ENCODE measurements at regions not wholly inside any gene's neighbourhood (a gene's known extent, or its start where the extent isn't known, plus 50 kb on each side); places are given as distances from the start of the nearest gene placed in this dataset.
"Not testable (repeated sequence)": the region's sequence is repeated elsewhere in the genome, so short reads cannot be mapped to it uniquely, and the experiment has no call there.

DNA sequence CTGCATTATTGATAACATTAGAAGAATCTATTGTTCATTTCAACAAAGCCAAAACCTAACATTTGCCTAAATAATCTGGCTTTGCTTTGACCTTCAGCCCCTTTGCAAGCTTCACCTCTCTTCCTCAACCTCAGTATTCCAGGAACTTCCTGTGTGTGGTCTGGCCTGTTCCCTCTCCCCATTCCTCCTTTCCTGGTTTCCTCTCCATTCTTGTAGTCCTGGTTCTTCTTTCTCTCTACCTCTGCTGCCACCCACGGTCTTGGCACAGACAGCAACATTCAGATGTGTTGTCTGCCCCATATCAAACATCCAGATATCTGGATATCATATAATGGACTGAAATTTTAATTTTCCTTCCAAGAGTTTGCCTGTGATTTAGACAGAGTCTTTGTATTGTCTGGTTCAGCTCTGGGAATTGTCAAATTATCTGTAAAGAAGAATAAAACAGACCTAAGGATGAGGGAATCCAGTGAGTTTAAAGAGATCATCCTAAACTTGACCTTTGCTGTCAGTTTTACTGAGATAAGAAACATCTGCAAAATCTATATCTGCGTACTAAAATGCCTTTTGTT, 148.1 kb upstream of the KCTD3 start:
- Mint-ChIP-seq H3K4me1 (ENCODE audit: low read depth) (no peaks in the 10 kb centered on the region), H3K27me3 (ENCODE audit: low read depth) (peaks cover 4% of the 10 kb centered on the region), H3K36me3 (ENCODE audit: low read depth) (no peaks in the 10 kb centered on the region), H3K27ac (ENCODE audit: unreplicated experiment) (no peak overlapping the region), H3K9me3 (ENCODE audit: low read depth) (no peaks in the 10 kb centered on the region), H3K4me3 (ENCODE audit: unreplicated experiment) (no peak overlapping the region)
- TF ChIP-seq, protein P1, sequence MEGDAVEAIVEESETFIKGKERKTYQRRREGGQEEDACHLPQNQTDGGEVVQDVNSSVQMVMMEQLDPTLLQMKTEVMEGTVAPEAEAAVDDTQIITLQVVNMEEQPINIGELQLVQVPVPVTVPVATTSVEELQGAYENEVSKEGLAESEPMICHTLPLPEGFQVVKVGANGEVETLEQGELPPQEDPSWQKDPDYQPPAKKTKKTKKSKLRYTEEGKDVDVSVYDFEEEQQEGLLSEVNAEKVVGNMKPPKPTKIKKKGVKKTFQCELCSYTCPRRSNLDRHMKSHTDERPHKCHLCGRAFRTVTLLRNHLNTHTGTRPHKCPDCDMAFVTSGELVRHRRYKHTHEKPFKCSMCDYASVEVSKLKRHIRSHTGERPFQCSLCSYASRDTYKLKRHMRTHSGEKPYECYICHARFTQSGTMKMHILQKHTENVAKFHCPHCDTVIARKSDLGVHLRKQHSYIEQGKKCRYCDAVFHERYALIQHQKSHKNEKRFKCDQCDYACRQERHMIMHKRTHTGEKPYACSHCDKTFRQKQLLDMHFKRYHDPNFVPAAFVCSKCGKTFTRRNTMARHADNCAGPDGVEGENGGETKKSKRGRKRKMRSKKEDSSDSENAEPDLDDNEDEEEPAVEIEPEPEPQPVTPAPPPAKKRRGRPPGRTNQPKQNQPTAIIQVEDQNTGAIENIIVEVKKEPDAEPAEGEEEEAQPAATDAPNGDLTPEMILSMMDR (IDR thresholded peaks at IDR 0.05), result no peak
- no peak for DNase-seq (ENCODE audit: low spot score)

DNA sequence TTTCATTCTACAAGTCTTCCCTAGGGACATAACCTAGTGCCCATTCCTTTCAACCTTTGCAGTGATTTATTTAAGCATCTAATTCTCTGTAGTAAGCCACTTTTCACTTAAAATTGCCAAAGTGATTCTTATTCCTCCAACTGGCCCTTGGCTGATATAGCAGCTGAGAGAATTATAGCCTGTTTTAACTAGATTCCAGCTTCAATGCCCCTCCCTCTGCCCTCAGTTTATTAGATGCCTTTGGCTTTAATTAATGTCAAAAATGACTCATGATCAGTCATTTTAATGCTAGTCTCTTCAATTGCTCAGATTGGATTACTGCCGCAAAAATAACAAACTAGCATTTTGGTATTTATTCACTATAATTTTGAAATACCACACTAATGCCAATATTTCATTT, 145.4 kb upstream of the KCTD3 start:
- DNase-seq (ENCODE audit: low spot score), result no peak
- Mint-ChIP-seq H3K4me1 (ENCODE audit: low read depth) (no peaks in the 10 kb centered on the region), H3K4me3 (ENCODE audit: unreplicated experiment) (no peak overlapping the region), H3K27me3 (ENCODE audit: low read depth) (peaks cover 3% of the 10 kb centered on the region), H3K36me3 (ENCODE audit: low read depth) (no peaks in the 10 kb centered on the region), H3K9me3 (ENCODE audit: low read depth) (no peaks in the 10 kb centered on the region), H3K27ac (ENCODE audit: unreplicated experiment) (no peak overlapping the region)
- TF ChIP-seq, protein P1 (IDR thresholded peaks at IDR 0.05), result no peak

DNA sequence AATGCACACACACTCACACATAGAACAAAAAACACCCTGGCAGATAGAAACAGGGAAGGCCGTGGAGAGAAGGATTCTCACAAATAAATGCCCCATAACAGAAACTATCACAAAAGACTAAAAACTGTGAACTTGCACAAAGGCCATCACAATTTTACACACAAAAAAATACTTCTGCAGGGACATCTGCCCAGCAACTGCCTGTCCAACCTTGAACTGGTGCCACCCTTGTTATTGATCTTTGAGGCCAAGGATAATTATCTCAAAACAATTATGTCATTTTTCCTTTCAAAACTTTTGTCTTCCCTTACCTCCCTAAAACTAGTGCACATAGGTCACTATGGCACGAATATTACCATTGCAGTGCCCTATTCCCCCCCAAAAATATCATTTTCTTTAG, 143.8 kb upstream of the KCTD3 start:
- no peaks in the 10 kb centered on the region for H3K4me1 Mint-ChIP-seq (ENCODE audit: low read depth)
- TF ChIP-seq, protein P1 (IDR thresholded peaks at IDR 0.05), result no peak
- no peak for DNase-seq (ENCODE audit: low spot score)
- peaks cover 10% of the 10 kb centered on the region for H3K9me3 Mint-ChIP-seq (ENCODE audit: low read depth)
- H3K27me3 Mint-ChIP-seq (ENCODE audit: low read depth), result peaks cover 3% of the 10 kb centered on the region
- no peak overlapping the region for H3K4me3 Mint-ChIP-seq (ENCODE audit: unreplicated experiment)
- H3K27ac Mint-ChIP-seq (ENCODE audit: unreplicated experiment), result no peak overlapping the region
- H3K36me3 Mint-ChIP-seq (ENCODE audit: low read depth), result no peaks in the 10 kb centered on the region

DNA sequence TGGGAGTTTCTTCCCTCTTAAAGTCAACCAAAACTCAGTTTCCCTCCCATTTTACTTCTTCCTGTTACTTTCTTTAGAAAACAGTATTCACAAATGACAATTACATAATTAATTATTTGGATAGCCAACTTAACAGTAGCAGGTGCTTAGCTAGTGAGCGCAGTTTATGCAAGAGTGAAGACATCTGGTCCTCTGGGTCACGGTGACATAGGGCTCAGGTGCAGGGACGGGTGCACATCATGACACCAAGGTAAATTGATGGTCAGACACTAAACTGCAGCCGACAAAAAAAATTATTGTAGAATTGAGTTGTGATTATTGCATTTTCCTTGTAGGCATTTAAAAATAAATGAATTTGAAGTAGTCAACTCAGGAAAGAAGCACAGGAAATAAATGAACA, 142.0 kb upstream of the KCTD3 start:
- H3K36me3 Mint-ChIP-seq (ENCODE audit: low read depth), result no peaks in the 10 kb centered on the region
- no peaks in the 10 kb centered on the region for H3K4me1 Mint-ChIP-seq (ENCODE audit: low read depth)
- H3K27me3 Mint-ChIP-seq (ENCODE audit: low read depth), result peaks cover 4% of the 10 kb centered on the region
- TF ChIP-seq, protein P1 (IDR thresholded peaks at IDR 0.05), result no peak
- peaks cover 20% of the 10 kb centered on the region for H3K9me3 Mint-ChIP-seq (ENCODE audit: low read depth)
- no peak overlapping the region for H3K27ac Mint-ChIP-seq (ENCODE audit: unreplicated experiment)
- DNase-seq (ENCODE audit: low spot score), result no peak
- no peak overlapping the region for H3K4me3 Mint-ChIP-seq (ENCODE audit: unreplicated experiment)

DNA sequence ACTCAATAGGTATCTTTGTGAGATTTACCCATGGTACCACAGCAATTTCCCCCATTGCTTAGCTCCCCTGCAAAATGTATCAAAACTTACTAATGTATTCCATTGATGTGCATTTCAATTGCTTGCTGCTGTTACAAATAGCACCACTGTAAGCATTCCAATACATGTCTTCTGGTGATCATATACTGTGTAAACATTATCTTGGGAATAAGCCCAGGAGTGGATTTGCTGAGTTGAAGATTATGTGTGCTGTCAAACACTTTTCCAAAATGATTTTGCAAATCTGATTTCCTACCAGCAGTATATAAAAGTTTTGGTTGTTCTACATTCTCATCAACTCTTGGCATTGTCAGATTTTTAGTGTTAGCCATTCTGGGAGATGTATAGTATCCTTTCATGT, 141.0 kb upstream of the KCTD3 start:
- Mint-ChIP-seq H3K27me3 (ENCODE audit: low read depth) (peaks cover 8% of the 10 kb centered on the region), H3K27ac (ENCODE audit: unreplicated experiment) (no peak overlapping the region), H3K4me3 (ENCODE audit: unreplicated experiment) (no peak overlapping the region), H3K9me3 (ENCODE audit: low read depth) (peaks cover 23% of the 10 kb centered on the region), H3K36me3 (ENCODE audit: low read depth) (no peaks in the 10 kb centered on the region), H3K4me1 (ENCODE audit: low read depth) (no peaks in the 10 kb centered on the region)
- TF ChIP-seq, protein P1 (IDR thresholded peaks at IDR 0.05), result no peak
- DNase-seq (ENCODE audit: low spot score), result no peak

DNA sequence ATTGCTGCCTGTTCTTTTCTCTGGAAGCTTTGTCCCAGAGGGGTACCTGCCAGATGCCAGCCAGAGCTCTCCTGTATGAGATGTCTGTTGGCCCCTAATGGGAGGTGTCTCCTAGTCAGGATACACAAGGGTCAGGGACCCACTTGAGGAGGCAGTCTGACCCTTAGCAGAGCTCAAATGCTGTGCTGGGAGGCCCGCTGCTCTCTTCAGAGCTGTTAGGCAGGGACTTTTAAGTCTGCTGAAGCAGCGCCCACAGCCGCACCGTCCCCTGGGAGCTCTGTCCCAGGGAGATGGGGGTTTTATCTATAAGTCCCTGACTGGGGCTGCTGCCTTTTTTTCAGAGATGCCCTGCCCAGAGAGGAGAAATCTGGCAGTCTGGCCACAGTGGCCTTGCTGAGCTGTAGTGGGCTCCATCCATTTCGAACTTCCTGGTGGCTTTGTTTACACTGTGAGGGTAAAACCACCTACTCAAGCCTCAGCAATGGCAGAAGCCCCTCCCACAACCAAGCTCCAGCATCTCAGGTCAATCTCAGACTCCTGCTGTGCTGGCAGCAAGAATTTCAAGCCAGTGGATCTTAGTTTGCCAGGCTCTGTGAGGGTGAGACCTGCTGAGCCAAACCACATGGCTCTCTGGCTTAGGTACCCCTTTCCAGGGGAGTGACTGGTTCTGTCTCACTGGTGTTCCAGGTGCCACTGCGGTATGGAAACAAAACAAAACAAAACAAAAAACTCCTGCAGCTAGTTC, 134.4 kb upstream of the KCTD3 start:
- DNase-seq (ENCODE audit: low spot score); H3K27ac Mint-ChIP-seq (ENCODE audit: unreplicated experiment); H3K36me3 Mint-ChIP-seq (ENCODE audit: low read depth); H3K4me1 Mint-ChIP-seq (ENCODE audit: low read depth); H3K4me3 Mint-ChIP-seq (ENCODE audit: unreplicated experiment); H3K27me3 Mint-ChIP-seq (ENCODE audit: low read depth): not testable (repeated sequence)
- H3K9me3 Mint-ChIP-seq (ENCODE audit: low read depth), result peaks cover 25% of the 10 kb centered on the region
